Activated CD4-positive, alpha-beta T cell treated with anti-CD3 and anti-CD28 coated beads, Interleukin-2, Interleukin-6, amounts not matched to agents 100 ng/mL and 50 ng/mL, durations not matched to agents 16 hours and 8 hours (primary cell): ENCODE measurements at regions not wholly inside any gene's neighbourhood (a gene's known extent, or its start where the extent isn't known, plus 50 kb on each side); places are given as distances from the start of the nearest gene placed in this dataset.
A peak's percentile ranks its signal among the peaks of the same experiment; 100 is the strongest.
"Not testable (repeated sequence)": the region's sequence is repeated elsewhere in the genome, so short reads cannot be mapped to it uniquely, and the experiment has no call there.

ENCODE experiments used
- DNase-seq: peaks from one replicate; pipeline ENCODE4 v3.0.0-alpha.2; 2020

DNA sequence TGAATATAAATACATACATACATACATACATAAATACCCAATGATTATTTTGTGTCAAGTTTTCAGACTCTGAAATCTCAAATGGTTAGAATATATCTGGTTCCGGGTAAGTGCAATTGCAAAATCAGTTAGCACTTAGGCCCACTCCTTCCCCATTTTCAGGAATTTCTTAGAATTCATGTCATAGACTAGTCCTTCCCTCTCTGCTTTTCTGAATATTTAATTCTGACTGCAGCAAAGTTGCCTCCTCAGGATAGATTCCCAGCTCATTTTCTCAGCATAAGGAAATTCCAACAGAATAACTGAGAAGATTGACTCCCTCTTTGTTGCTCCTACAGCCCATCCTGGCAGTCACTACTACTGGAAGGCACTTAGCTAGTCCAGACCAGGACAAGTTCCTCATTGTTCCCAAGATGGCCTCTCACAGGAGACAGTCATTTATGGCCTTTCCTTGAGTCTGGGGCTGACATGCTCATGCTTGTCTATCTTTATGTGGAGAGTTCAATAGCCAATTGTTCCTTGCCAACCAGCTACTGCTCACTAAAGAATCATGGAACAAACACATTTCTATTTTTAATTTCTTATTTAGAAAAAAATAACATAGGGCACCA, 142.9 kb upstream of the ITGB1 start:
- no peak for DNase-seq

- DNase-seq: peak; percentile 61
These were observed 141.7 kb upstream of the ITGB1 start for GRCh38 chr10:33099748-33100147.

DNA sequence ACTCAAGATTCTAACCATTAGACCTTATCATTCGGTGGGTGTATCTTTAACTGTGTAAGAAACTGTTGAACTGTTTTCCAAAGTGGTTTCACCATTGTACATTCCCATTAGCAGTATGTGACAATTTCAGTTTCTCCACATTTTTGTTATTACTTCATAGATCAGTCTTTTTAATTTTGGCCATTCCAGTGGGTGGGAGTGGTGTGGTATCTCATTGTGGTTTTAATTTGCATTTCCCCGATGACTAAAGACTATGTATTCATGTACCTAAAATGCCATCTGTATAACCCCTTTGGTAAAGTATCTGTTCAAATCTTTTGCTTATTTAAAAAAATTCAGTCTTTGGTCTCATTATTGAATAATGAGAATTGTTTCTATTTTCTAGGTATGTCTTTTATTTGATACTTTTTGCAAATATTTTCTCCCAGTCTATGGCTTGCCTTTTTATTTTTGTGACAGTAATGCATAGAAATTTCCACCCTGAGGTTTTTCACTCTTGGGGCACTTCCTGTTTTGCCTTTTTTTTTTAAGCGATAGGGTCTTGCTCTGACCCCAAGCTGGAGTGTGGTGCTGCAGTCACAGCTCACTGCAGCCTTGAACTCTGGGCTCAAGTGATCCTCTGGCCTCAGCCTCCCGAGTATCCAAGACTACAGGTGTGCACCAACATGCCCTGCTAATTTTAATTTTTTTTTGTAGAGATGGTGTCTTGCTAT, 141.1 kb upstream of the ITGB1 start:
- DNase-seq: no peak

GRCh38 chr10:33095867-33096815, 138.1 kb upstream of the ITGB1 start:
- DNase-seq: no peak

GRCh38 chr10:33094263-33095051, 136.4 kb upstream of the ITGB1 start:
- no peak for DNase-seq

DNA sequence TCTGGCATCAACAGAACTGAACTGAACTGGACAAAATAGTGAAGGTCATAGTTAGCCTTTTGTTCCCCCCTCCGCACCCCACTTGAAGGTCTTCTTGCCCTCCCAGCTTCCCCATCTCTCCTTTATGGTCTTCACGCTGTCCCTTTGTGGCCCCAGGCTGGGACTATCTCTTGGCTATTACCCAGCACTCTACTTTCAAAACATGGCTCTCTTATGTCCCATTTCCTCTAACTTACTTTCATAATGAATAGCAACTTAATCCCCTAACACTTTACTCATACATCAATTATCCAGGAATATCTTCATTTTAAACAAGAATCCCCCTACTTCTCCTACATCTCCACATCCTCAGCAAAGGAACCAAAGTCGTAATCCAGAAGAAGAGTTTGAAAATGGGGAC, 135.3 kb upstream of the ITGB1 start:
- DNase-seq: no peak

- DNase-seq: no peak
These were observed 134.6 kb upstream of the ITGB1 start for GRCh38 chr10:33092596-33092995.

DNA sequence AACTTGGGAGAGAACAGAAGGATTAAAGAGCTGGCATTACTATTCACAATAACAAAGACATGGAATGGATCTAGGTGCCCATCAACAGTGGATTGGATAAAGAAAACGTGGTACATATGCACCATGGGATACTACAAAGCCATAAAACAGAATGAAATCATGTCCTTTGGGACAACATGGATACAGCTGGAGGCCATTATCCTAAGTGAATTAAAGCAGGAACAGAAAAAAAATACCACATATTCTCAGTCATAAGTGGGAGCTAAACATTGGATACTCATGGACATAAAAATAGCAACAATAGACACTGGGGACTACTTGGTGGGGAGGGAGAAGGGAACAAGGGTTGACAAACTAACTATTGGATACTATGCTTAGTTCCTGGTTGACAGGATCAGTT, 133.2 kb upstream of the ITGB1 start:
- no peak for DNase-seq

DNA sequence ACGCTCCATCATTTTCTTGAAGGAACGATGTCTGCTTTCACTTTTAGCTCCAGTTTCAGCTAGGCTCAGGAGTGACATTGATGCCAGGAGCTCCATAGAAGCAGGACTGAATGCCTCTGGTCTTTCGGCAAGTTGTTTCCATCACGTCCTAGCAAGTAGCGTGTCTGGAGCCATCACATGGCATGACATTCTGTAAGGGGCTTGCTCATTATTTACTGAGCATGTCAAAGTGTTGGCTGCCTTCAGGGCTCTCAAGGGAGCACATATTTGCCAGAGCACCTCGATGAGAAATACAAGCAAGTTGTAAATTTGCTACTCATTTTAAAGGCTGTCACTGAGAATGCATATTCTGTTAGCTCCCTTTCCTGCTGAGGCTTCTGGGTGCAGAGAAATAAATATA, 131.0 kb upstream of the ITGB1 start:
- no peak for DNase-seq

- no peak for DNase-seq
These were observed 129.9 kb upstream of the ITGB1 start for GRCh38 chr10:33087922-33088321.

DNA sequence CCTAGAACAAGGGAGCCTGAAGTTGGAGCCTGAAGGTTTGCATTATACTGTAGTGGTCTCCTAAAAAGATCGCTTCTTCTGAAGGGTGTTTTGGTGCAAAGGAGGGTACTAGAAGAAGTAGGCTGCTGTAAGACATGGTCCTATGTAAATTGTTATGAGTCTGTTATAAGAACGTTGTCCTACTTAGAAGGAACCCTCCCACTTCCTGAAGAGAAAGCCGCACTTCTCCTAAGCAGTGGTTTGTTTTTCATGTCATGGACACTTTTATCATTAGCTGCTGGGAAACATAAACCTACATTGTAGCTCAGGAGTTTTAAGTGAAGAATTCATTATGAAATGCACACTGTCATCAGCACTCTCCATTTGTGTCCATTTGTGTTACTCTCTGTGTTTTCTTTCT, 129.1 kb upstream of the ITGB1 start:
- no peak for DNase-seq

- no peak for DNase-seq
These were observed 128.1 kb upstream of the ITGB1 start for GRCh38 chr10:33086100-33086499.

- no peak for DNase-seq
These were observed 127.3 kb upstream of the ITGB1 start for GRCh38 chr10:33085313-33085833.

DNA sequence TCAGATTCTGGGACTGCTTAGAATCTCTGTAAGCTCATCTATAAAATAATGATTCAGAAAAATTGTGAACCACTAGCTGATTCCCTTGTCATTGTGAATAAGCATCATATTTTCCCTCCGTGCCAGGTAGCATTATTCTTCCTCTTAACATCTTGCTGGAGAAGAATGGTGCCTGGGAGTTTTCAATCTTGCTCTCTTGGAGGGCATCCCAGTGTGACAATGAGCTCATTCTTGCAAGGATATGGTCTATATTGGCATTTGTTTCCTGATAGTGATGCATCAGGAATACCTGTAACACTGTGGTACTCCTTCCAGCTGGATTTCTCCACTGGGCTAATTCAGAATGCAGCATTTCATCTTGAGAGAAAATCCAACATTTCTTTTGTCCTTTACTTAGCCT, 126.4 kb upstream of the ITGB1 start:
- no peak for DNase-seq

GRCh38 chr10:33082373-33082895, 124.4 kb upstream of the ITGB1 start:
- DNase-seq: no peak

DNA sequence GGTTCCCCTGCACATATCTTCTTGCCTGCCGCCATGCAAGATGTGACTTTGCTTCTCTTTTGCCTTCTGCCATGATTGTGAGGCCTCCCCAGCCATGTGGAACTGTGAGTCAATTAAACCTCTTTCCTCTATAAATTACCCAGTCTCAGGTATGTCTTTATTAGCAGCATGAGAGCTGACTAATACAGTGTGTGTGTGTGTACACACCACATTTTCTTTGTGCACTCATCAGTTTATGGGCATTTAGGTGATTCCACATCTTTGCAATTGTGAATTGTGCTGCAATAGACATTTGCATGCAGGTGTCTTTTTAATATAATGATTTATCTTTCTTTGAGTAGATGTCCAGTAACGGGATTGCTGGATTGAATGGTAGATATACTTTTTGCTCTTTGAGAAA, 122.4 kb upstream of the ITGB1 start:
- DNase-seq: not testable (repeated sequence)

- DNase-seq: no peak
These were observed 116.4 kb upstream of the ITGB1 start for GRCh38 chr10:33074443-33074842.

DNA sequence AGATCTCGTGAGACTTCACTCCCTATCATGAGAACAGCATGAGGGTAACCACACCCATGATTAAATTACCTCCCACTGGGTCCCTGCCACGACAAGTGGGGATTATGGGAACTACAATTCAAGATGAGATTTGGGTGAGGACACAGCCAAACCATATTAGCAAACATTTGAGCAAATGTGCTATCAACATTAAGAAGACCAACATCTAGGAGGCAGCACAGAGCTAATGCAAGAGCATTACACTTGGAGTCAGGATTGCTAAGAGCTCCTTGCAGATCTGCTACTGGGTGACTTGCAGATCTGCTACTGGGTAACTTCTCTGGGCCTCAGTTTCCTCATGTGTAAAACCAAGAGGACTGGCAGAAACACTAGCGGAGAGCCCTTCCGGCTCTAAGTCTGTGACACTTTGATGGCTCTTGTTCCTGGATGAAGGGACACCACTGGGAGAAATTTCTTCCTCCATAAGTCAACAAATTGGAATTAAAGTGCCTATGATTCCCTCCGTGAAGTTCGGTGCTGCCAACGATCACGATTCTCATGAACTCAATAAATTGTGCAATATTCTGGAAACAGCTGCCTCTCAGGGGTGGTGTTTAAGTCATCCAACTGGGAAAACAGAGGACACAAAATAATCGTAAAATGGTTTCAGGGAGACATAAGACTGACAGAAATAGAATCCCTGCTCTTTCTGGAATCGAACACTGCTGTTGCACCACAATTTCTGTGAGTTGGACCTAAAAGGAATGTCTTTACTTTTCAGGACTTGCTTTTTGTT, 115.8 kb upstream of the ITGB1 start:
- no peak for DNase-seq

DNA sequence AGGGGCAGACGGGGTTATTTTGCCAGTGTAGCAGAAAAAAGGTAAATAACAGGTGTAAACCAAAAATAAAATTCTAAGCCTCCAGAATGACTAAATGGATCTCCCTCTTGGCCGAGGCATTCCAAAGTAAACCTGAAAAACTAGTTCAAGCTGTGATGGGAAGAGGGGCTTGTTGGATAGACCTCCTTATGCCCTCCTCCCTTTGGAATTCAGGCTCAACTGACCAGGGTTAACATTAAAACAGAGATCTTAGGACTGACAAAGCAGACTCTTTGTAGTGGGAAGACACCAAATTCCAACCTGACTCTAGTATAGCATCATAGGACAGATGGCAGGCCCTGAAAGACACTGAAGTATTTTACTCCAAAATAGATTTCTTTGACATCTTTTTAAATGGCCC, 113.8 kb upstream of the ITGB1 start:
- no peak for DNase-seq

DNA sequence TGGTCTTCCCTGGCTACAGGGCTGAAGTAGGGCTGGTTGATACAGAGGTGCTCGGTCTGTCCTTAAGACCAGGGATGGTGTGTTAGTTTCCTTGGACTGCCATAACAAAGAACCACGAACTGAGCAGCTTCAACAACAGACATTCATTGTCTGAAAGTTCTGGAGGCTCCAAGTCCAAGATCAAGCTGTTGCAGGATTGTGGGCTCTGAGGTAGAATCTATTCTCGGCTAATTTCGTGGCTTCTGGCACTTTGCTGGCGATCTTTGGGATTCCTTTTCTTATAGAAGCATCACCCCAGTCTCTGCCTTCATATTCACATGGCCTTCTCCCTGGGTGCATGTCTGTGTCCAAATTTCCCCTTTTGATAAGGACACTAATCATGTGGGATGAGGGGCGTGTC, 112.1 kb upstream of the ITGB1 start:
- no peak for DNase-seq

DNA sequence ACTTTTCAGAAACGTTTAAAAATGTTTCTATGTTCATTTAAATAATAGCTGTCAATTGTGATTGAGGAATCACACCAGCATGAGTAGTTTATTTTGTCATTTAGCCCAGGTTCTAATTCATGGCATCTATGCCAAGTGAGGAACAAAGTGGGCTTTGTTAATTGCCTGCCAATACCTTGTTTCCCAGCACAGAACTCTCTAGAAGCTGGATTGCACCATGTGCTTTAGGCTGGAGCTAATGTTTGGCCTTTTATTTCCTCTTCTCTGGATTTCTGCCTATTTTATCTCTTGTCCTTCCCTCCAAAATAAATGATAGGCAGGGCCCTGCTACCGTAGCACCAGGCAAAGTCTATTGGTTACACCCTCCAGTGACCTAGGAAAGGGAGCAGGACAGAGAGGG, 109.9 kb upstream of the ITGB1 start:
- no peak for DNase-seq

DNA sequence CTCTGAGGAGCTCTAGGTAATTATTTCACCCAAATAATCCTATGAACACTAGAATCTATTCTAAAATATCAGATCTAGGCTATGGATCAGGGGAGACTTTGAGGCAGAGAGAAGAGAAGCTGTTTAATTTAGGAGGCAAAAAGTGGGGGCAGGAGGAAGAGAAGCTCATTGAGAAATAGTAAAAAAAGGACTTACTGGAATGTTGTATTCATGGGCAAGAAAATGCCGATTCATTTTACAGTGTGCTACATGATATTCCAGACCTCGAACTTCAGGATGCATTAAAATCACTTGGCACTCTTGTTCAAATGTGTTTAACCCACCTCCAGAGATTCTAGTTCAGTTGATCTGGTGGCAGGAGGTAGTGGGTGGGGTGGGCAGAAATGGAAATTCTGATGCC, 109.5 kb upstream of the ITGB1 start:
- DNase-seq: no peak
